Mucosa of stomach (tissue), 1 donor: ENCODE measurements at regions not wholly inside any gene's neighbourhood (a gene's known extent, or its start where the extent isn't known, plus 50 kb on each side); places are given as distances from the start of the nearest gene placed in this dataset.

Experiments
- H3K27me3 ChIP-seq: one replicate; pipeline ENCODE4 v1.7.0; 2013; ENCODE audit warnings: mild to moderate bottlenecking, low read length; ENCODE audit not compliant: control insufficient read depth, insufficient read depth
- H3K36me3 ChIP-seq: one replicate; pipeline ENCODE4 v1.7.0; 2013; ENCODE audit warnings: low read length; ENCODE audit not compliant: control insufficient read depth, insufficient read depth
- H3K4me1 ChIP-seq: one replicate; pipeline ENCODE4 v1.7.0; 2013; ENCODE audit warnings: mild to moderate bottlenecking, low read length; ENCODE audit not compliant: control insufficient read depth, insufficient read depth
- H3K4me3 ChIP-seq: one replicate; pipeline ENCODE4 v1.7.0; 2013; ENCODE audit warnings: low read length
- H3K9ac ChIP-seq: one replicate; pipeline ENCODE4 v1.7.0; 2013; ENCODE audit warnings: mild to moderate bottlenecking, low read length, moderate library complexity
- H3K9me3 ChIP-seq: one replicate; pipeline ENCODE4 v1.7.0; 2013; ENCODE audit warnings: mild to moderate bottlenecking, low read length, moderate library complexity; ENCODE audit not compliant: control insufficient read depth
- donor health status: Pancreatic carcinoma.

GRCh38 chr13:87878706-87879105, 207.5 kb downstream of the SLITRK5 start:
- Histone ChIP-seq H3K4me3 (no peak overlapping the region), H3K36me3 (no peaks in the 10 kb centered on the region), H3K4me1 (no peaks in the 10 kb centered on the region), H3K9ac (no peak overlapping the region), H3K9me3 (no peaks in the 10 kb centered on the region), H3K27me3 (no peaks in the 10 kb centered on the region)

DNA sequence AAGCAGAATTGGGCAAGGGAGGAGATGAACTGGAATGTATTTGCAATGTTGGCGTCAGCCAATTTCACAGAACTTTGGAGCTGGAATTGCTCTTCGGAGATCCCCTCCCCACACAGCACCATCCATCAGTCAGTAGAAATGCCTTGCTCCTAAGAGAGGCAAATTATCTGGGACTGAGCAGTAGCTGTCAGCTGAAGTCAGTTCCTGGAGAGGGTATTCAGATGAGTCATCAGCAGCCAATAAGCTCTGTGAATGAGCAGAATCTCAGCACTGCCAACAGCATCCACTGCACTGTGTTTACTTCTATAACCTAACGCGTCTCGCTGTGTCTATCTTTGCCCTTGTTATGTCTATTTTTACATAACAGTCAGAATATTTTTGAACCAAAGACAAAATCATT, 213.7 kb downstream of the SLITRK5 start:
- H3K27me3 ChIP-seq, result no peaks in the 10 kb centered on the region
- H3K9ac ChIP-seq, result no peak overlapping the region
- no peaks in the 10 kb centered on the region for H3K36me3 ChIP-seq
- no peaks in the 10 kb centered on the region for H3K4me1 ChIP-seq
- H3K9me3 ChIP-seq, result no peaks in the 10 kb centered on the region
- H3K4me3 ChIP-seq, result no peak overlapping the region

GRCh38 chr13:87887459-87888123, 216.4 kb downstream of the SLITRK5 start:
- Histone ChIP-seq H3K36me3 (no peaks in the 10 kb centered on the region), H3K27me3 (no peaks in the 10 kb centered on the region), H3K4me1 (no peaks in the 10 kb centered on the region), H3K9ac (no peak overlapping the region), H3K9me3 (no peaks in the 10 kb centered on the region), H3K4me3 (no peak overlapping the region)

DNA sequence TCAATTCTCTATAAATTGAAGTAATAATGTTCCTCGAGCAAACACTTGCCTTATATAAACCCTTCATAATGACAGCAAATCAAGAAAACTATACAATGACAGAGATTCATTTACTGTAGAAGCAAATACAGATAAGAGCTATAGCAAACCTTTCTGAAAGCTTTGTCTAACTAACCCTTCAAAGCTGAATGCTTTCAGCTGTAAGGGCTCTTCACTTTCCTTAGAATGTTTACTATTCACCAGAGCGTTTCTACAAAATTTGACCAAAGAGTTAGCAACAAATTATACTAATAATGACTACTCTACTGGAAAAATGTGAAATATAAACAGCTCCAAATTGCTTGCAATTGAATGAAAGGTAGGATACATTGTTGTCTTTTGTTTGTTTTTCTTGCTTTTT, 218.1 kb downstream of the SLITRK5 start:
- H3K9me3 ChIP-seq, result no peaks in the 10 kb centered on the region
- H3K36me3 ChIP-seq, result no peaks in the 10 kb centered on the region
- H3K27me3 ChIP-seq, result no peaks in the 10 kb centered on the region
- no peaks in the 10 kb centered on the region for H3K4me1 ChIP-seq
- H3K4me3 ChIP-seq, result no peak overlapping the region
- H3K9ac ChIP-seq, result no peak overlapping the region

- no peak overlapping the region for H3K4me3 ChIP-seq
- H3K9me3 ChIP-seq, result no peaks in the 10 kb centered on the region
Observed at GRCh38 chr13:87893186-87893585, 222.0 kb downstream of the SLITRK5 start.

DNA sequence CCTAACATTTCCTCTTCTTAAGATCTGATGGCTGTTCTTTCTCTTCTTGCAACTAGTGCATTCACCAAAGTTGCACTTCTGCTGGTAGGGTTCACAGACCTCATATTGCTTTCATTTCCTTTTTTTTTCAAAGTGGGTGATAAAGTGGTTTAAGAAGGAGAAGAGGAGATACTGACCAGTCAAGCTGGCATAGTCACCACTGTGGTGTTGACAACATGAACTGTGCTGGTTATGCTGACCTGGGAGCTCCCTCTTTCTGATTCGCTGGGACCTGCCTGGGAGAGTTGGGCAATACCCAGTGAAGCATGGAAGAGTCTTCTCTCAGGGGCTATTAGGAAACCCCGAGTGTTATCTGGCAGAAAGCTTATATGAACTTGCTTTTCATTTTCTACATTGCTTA, 222.9 kb downstream of the SLITRK5 start:
- no peaks in the 10 kb centered on the region for H3K4me1 ChIP-seq
- H3K4me3 ChIP-seq, result no peak overlapping the region
- H3K9me3 ChIP-seq, result no peaks in the 10 kb centered on the region
- H3K9ac ChIP-seq, result no peak overlapping the region
- H3K36me3 ChIP-seq, result no peaks in the 10 kb centered on the region
- H3K27me3 ChIP-seq, result no peaks in the 10 kb centered on the region

More at GRCh38 chr13:87893186-87893585, 222.0 kb downstream of the SLITRK5 start:
- Histone ChIP-seq H3K27me3 (no peaks in the 10 kb centered on the region), H3K36me3 (no peaks in the 10 kb centered on the region), H3K9ac (no peak overlapping the region), H3K4me1 (no peaks in the 10 kb centered on the region)

DNA sequence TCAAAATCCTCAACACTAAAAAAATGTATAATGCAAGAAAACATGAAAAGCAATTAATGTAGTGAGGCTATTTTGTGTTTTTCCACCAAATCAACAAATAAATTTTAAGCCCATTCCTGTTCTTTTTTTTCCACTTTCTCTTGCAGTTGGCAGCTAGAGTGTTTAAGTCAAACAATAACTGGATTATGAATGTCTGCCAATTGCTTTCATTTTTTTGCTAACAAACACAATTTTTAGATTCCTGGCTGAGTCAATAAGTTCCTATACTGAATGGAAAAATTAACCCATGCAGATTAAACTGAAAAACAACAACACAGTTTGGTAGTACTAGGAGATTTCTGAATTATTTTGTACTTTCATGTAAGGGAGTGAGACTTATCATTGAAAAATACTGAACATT, 232.4 kb downstream of the SLITRK5 start:
- no peak overlapping the region for H3K4me3 ChIP-seq
- H3K9ac ChIP-seq, result no peak overlapping the region
- no peaks in the 10 kb centered on the region for H3K36me3 ChIP-seq
- H3K27me3 ChIP-seq, result no peaks in the 10 kb centered on the region
- H3K4me1 ChIP-seq, result no peaks in the 10 kb centered on the region
- H3K9me3 ChIP-seq, result no peaks in the 10 kb centered on the region

GRCh38 chr13:87906411-87906810, 235.2 kb downstream of the SLITRK5 start:
- H3K36me3 ChIP-seq, result no peaks in the 10 kb centered on the region
- no peaks in the 10 kb centered on the region for H3K9me3 ChIP-seq
- H3K4me1 ChIP-seq, result no peaks in the 10 kb centered on the region
- no peak overlapping the region for H3K4me3 ChIP-seq
- no peak overlapping the region for H3K9ac ChIP-seq
- no peaks in the 10 kb centered on the region for H3K27me3 ChIP-seq

DNA sequence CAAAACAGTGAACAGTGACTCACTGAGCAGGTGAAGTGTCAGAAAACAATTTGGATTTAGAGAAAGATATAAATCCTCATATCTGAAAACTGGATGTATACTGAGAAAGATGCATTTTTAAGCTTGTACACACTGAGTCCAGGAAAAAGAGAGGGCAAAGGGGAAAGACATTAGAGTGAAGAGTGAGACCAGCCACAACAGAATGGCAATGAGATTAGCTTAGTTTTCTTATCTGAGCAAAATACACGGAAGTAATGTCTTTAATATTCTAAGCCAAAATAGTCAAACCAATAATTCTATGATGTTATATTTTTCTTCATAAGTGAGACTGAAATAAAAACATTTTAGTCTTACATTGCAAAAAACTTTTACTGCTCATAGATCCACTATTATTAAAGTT, 236.0 kb downstream of the SLITRK5 start:
- no peak overlapping the region for H3K9ac ChIP-seq
- no peak overlapping the region for H3K4me3 ChIP-seq
- H3K4me1 ChIP-seq, result no peaks in the 10 kb centered on the region
- H3K27me3 ChIP-seq, result no peaks in the 10 kb centered on the region
- no peaks in the 10 kb centered on the region for H3K36me3 ChIP-seq
- no peaks in the 10 kb centered on the region for H3K9me3 ChIP-seq

DNA sequence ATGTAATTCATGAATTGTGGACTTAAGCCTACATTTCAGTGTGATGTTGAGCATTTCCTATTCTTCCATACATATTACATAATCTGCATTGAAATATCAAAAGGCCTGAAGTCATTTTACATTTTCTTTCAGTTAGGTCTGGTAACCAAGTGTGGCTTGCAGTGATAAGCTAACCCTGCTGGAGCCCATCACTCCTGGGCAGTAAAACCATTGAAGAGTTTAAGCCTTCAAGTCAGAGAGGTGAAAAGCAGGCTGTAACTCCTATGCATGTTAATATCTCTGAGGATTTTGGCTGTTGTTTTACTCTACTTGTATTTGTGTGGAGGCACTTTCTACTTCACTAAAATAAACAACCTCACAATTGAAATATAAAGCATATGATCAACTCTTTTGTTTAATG, 248.8 kb downstream of the SLITRK5 start:
- no peaks in the 10 kb centered on the region for H3K4me1 ChIP-seq
- H3K9me3 ChIP-seq, result no peaks in the 10 kb centered on the region
- H3K36me3 ChIP-seq, result no peaks in the 10 kb centered on the region
- no peak overlapping the region for H3K9ac ChIP-seq
- H3K27me3 ChIP-seq, result no peaks in the 10 kb centered on the region
- no peak overlapping the region for H3K4me3 ChIP-seq

GRCh38 chr13:87923753-87924152, 252.6 kb downstream of the SLITRK5 start:
- Histone ChIP-seq H3K4me1 (no peaks in the 10 kb centered on the region), H3K9ac (no peak overlapping the region), H3K4me3 (no peak overlapping the region), H3K27me3 (no peaks in the 10 kb centered on the region), H3K36me3 (no peaks in the 10 kb centered on the region), H3K9me3 (no peaks in the 10 kb centered on the region)

GRCh38 chr13:87925006-87925405, 253.8 kb downstream of the SLITRK5 start:
- no peaks in the 10 kb centered on the region for H3K4me1 ChIP-seq
- H3K27me3 ChIP-seq, result no peaks in the 10 kb centered on the region
- no peak overlapping the region for H3K4me3 ChIP-seq
- no peak overlapping the region for H3K9ac ChIP-seq
- no peaks in the 10 kb centered on the region for H3K9me3 ChIP-seq
- no peaks in the 10 kb centered on the region for H3K36me3 ChIP-seq

- Histone ChIP-seq H3K36me3 (no peaks in the 10 kb centered on the region), H3K9me3 (no peaks in the 10 kb centered on the region), H3K4me3 (no peak overlapping the region), H3K27me3 (no peaks in the 10 kb centered on the region), H3K9ac (no peak overlapping the region), H3K4me1 (no peaks in the 10 kb centered on the region)
Observed at GRCh38 chr13:87940776-87941175, 269.6 kb downstream of the SLITRK5 start.
